Cardiac fibroblast (primary cell): ENCODE measurements at regions not wholly inside any gene's neighbourhood (a gene's known extent, or its start where the extent isn't known, plus 50 kb on each side); places are given as distances from the start of the nearest gene placed in this dataset.
"Not testable (repeated sequence)": the region's sequence is repeated elsewhere in the genome, so short reads cannot be mapped to it uniquely, and the experiment has no call there.

Experiments used
- DNase-seq, 2 donors: peaks; one replicate each; pipeline versions ENCODE4 v3.0.0 to v3.0.0-alpha.2; 2010; ENCODE audit warnings: low read depth in 2 of 2
- H3K4me3 ChIP-seq, 2 donors: replicated peaks in 1 of 2; 1 replicate in 1 of 2; 2 replicates in 1 of 2; pipeline ENCODE4 v1.5.1; 2011; ENCODE audit warnings: low read depth in 2 of 2, low read length in 2 of 2, mild to moderate bottlenecking in 2 of 2, moderate library complexity in 1 of 2

GRCh38 chr1:149227933-149228665 is 124.7 kb upstream of the NBPF9 start:
- not testable (repeated sequence) for DNase-seq, H3K4me3 ChIP-seq

- not testable (repeated sequence) for H3K4me3 ChIP-seq, DNase-seq
These were observed 125.6 kb upstream of the NBPF9 start for GRCh38 chr1:149228672-149229585.

GRCh38 chr1:149229813-149230212 is 126.5 kb upstream of the NBPF9 start:
- H3K4me3 ChIP-seq, DNase-seq: not testable (repeated sequence)

GRCh38 chr1:149234926-149235914 is 131.9 kb upstream of the NBPF9 start:
- H3K4me3 ChIP-seq, DNase-seq: not testable (repeated sequence)

GRCh38 chr1:149237515-149237914 is 134.2 kb upstream of the NBPF9 start:
- not testable (repeated sequence) for DNase-seq, H3K4me3 ChIP-seq

- not testable (repeated sequence) for H3K4me3 ChIP-seq, DNase-seq
These were observed 136.7 kb upstream of the NBPF9 start for GRCh38 chr1:149239897-149240508.

- DNase-seq, H3K4me3 ChIP-seq: not testable (repeated sequence)
These were observed 137.2 kb upstream of the NBPF9 start for GRCh38 chr1:149240530-149240929.

- not testable (repeated sequence) for DNase-seq, H3K4me3 ChIP-seq
These were observed 137.9 kb upstream of the NBPF9 start for GRCh38 chr1:149241272-149241671.

GRCh38 chr1:149243572-149243971 is 140.2 kb upstream of the NBPF9 start:
- not testable (repeated sequence) for DNase-seq, H3K4me3 ChIP-seq

- not testable (repeated sequence) for H3K4me3 ChIP-seq, DNase-seq
These were observed 141.3 kb upstream of the NBPF9 start for GRCh38 chr1:149244621-149245020.

GRCh38 chr1:149246212-149246611 is 142.9 kb upstream of the NBPF9 start:
- not testable (repeated sequence) for DNase-seq, H3K4me3 ChIP-seq

- DNase-seq, H3K4me3 ChIP-seq: not testable (repeated sequence)
These were observed 145.3 kb upstream of the NBPF9 start for GRCh38 chr1:149248610-149249009.

GRCh38 chr1:149249850-149250467 is 146.6 kb upstream of the NBPF9 start:
- not testable (repeated sequence) for DNase-seq, H3K4me3 ChIP-seq

- H3K4me3 ChIP-seq, DNase-seq: not testable (repeated sequence)
These were observed 151.8 kb upstream of the NBPF9 start for GRCh38 chr1:149254894-149255847.

GRCh38 chr1:149260284-149260683 is 156.9 kb upstream of the NBPF9 start:
- DNase-seq, H3K4me3 ChIP-seq: not testable (repeated sequence)

- DNase-seq, H3K4me3 ChIP-seq: not testable (repeated sequence)
These were observed 157.5 kb upstream of the NBPF9 start for GRCh38 chr1:149260736-149261340.
